DMS 273 (cell line): ENCODE measurements at regions not wholly inside any gene's neighbourhood (a gene's known extent, or its start where the extent isn't known, plus 50 kb on each side); places are given as distances from the start of the nearest gene placed in this dataset.
"Not testable (repeated sequence)": the region's sequence is repeated elsewhere in the genome, so short reads cannot be mapped to it uniquely, and the experiment has no call there.

Source experiments
- DNase-seq: peaks from one replicate; lab custom pipeline; 2025; ENCODE audit not compliant: unreplicated experiment; lab: John Stamatoyannopoulos, UW

- DNase-seq, result no peak
Measured at GRCh38 chr12:72148709-72149108, 123.5 kb upstream of the TRHDE start.

GRCh38 chr12:72162875-72163274 is 109.3 kb upstream of the TRHDE start:
- DNase-seq, result no peak

GRCh38 chr12:72168851-72169250 is 103.3 kb upstream of the TRHDE start:
- no peak for DNase-seq

GRCh38 chr12:72173974-72174373 is 98.2 kb upstream of the TRHDE start:
- DNase-seq, result no peak

GRCh38 chr12:72178244-72178643 is 93.9 kb upstream of the TRHDE start:
- DNase-seq, result no peak

GRCh38 chr12:72178871-72179270 is 93.3 kb upstream of the TRHDE start:
- no peak for DNase-seq

GRCh38 chr12:72179841-72180240 is 92.3 kb upstream of the TRHDE start:
- no peak for DNase-seq

- DNase-seq, result not testable (repeated sequence)
Measured at GRCh38 chr12:72184971-72185533, 87.1 kb upstream of the TRHDE start.

- no peak for DNase-seq
Measured at GRCh38 chr12:72189266-72189665, 82.9 kb upstream of the TRHDE start.

- no peak for DNase-seq
Measured at GRCh38 chr12:72191761-72192160, 80.4 kb upstream of the TRHDE start.

GRCh38 chr12:72197790-72198189 is 74.4 kb upstream of the TRHDE start:
- DNase-seq, result no peak

- no peak for DNase-seq
Measured at GRCh38 chr12:72201457-72201856, 70.7 kb upstream of the TRHDE start.

- no peak for DNase-seq
Measured at GRCh38 chr12:72203764-72204335, 68.3 kb upstream of the TRHDE start.

- peak; percentile 13 for DNase-seq
Measured at GRCh38 chr12:72207079-72207478, 65.1 kb upstream of the TRHDE start.

- peak; percentile 13 for DNase-seq
Measured at GRCh38 chr12:72207486-72208409, 64.4 kb upstream of the TRHDE start.

GRCh38 chr12:72209086-72209485 is 63.1 kb upstream of the TRHDE start:
- peak; percentile 83 for DNase-seq

GRCh38 chr12:72214163-72214562 is 58.0 kb upstream of the TRHDE start:
- DNase-seq, result no peak

- not testable (repeated sequence) for DNase-seq
Measured at GRCh38 chr12:72215287-72215686, 56.9 kb upstream of the TRHDE start.

- no peak for DNase-seq
Measured at GRCh38 chr12:72219937-72220336, 52.2 kb upstream of the TRHDE start.
